ENCODE measurements at regions not wholly inside any gene's neighbourhood (a gene's known extent, or its start where the extent isn't known, plus 50 kb on each side); places are given as distances from the start of the nearest gene placed in this dataset.
A peak's percentile ranks its signal among the peaks of the same experiment; 100 is the strongest.

- WGBS, 2 donors = 51 to 55% methylated on average over 2 of the region's 2 CpGs
- no peak for DNase-seq (ENCODE audit: low spot score in 2 of 2)
- H3K4me3 ChIP-seq (ENCODE audit: low read depth, poor library complexity, severe bottlenecking) = no peak overlapping the region
- intact Hi-C loops (cut with DNase I; ENCODE audit: low total_unique reads) = no loop called here
- TF ChIP-seq, protein P1, sequence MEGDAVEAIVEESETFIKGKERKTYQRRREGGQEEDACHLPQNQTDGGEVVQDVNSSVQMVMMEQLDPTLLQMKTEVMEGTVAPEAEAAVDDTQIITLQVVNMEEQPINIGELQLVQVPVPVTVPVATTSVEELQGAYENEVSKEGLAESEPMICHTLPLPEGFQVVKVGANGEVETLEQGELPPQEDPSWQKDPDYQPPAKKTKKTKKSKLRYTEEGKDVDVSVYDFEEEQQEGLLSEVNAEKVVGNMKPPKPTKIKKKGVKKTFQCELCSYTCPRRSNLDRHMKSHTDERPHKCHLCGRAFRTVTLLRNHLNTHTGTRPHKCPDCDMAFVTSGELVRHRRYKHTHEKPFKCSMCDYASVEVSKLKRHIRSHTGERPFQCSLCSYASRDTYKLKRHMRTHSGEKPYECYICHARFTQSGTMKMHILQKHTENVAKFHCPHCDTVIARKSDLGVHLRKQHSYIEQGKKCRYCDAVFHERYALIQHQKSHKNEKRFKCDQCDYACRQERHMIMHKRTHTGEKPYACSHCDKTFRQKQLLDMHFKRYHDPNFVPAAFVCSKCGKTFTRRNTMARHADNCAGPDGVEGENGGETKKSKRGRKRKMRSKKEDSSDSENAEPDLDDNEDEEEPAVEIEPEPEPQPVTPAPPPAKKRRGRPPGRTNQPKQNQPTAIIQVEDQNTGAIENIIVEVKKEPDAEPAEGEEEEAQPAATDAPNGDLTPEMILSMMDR (IDR thresholded peaks at IDR 0.05) = no peak
- TF ChIP-seq POLR2A (IDR thresholded peaks at IDR 0.05) = no peak
Measured at GRCh38 chr3:175980486-175981090, 1121.5 kb downstream of the NAALADL2 start.

DNA sequence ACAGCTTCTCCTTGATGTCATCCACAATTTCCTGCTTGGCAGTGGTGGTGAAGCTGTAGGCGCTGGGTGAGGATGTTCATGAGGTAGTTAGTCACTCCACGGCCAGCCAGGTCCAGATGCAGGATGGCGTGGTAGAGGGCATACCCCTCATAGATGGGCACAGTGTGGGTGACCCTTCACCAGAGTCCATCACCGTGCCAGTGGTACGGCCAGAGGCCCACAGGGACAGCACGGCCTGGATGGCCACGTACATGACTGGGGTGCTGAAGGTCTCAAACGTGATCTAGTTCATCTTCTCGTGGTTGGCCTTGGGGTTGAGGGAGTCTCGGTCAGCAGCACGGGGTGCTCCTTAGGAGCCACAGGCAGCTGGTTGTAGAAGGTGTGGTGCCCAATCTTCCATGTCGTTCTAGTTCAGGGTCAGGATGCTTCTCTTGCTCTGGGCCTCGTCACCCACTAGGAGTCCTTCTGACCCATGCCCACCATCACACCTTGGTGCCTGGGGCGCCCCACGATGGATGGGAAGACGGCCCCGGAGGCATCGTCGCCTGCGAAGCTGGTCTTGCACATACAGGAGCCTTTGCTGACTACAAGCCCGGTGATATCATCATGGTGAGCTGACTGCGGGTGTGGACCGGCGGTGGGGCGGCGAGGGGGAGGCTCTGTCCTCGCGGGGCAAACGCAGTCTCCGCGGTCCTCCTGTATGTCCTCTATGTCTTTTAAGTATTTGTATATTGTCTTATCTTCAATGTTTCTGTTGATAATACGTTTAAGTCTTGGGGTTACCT lies 1119.0 kb downstream of the NAALADL2 start:
- WGBS, 2 donors = 94 to 98% methylated on average over 32 of the region's 32 CpGs
- peak in 1 of 2 donors; percentile 77 for DNase-seq (ENCODE audit: low spot score in 2 of 2)
- no peak for TF ChIP-seq POLR2A (IDR thresholded peaks at IDR 0.05)
- TF ChIP-seq, protein P1 (IDR thresholded peaks at IDR 0.05) = no peak
- intact Hi-C loops (cut with DNase I; ENCODE audit: low total_unique reads) = no loop called here
- no peak overlapping the region for H3K4me3 ChIP-seq (ENCODE audit: low read depth, poor library complexity, severe bottlenecking)

- no peak for DNase-seq (ENCODE audit: low spot score in 2 of 2)
- no peak for TF ChIP-seq POLR2A (IDR thresholded peaks at IDR 0.05)
- TF ChIP-seq, protein P1 (IDR thresholded peaks at IDR 0.05) = no peak
- H3K4me3 ChIP-seq (ENCODE audit: low read depth, poor library complexity, severe bottlenecking) = no peak overlapping the region
- intact Hi-C loops (cut with DNase I; ENCODE audit: low total_unique reads) = no loop called here
- WGBS, 2 donors = 59 to 60% methylated on average over 3 of the region's 3 CpGs
Measured at GRCh38 chr3:175969456-175969855, 1110.3 kb downstream of the NAALADL2 start.

DNA sequence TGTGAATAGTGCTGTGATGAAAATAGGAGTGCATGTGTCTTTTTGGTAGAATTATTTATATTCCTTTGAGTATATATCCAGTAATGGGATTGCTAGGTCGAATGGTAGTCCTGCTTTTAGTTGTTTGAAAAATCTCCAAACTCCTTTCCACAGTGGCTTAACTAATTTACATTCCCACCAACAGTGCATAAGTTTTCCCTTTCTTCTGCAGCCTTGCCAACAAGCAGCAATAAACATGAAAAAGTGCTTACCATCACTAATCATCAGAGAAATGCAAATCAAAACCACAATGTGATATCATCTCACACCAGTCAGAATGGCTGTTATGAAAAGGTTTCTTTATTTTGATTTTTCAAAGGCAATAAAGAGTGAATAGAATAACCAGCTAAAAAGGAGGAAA lies 1105.9 kb downstream of the NAALADL2 start:
- H3K4me3 ChIP-seq (ENCODE audit: low read depth, poor library complexity, severe bottlenecking) = no peak overlapping the region
- 24 to 27% methylated on average over 1 of the region's 1 CpG for WGBS, 2 donors
- intact Hi-C loops (cut with DNase I; ENCODE audit: low total_unique reads) = no loop called here
- no peak for DNase-seq (ENCODE audit: low spot score in 2 of 2)
- no peak for TF ChIP-seq POLR2A (IDR thresholded peaks at IDR 0.05)
- TF ChIP-seq, protein P1 (IDR thresholded peaks at IDR 0.05) = no peak

DNA sequence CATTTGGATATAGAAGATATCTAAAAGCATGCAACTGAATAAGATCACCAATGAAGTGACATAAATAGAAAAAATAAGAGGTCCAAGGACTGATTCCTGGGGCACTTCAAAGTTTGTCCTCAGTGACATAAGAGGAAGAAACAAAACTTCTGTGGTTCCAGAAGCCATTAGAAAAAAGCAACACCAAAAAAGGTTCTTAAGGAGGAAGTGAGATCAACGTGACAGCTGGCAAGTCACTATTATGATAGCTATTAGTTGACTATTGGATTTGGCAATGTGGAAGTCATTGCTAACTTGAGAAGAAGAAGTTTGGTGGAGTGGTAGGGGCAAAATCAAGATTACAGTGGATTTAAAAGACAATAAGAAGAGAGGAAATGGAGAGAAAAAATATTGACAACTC lies 1098.3 kb downstream of the NAALADL2 start:
- TF ChIP-seq, protein P1 (IDR thresholded peaks at IDR 0.05) = no peak
- no peak for TF ChIP-seq POLR2A (IDR thresholded peaks at IDR 0.05)
- DNase-seq (ENCODE audit: low spot score in 2 of 2) = no peak
- 55 to 57% methylated on average over 1 of the region's 1 CpG for WGBS, 2 donors
- no peak overlapping the region for H3K4me3 ChIP-seq (ENCODE audit: low read depth, poor library complexity, severe bottlenecking)
- intact Hi-C loops (cut with DNase I; ENCODE audit: low total_unique reads) = no loop called here

Measured in lower leg skin (tissue), 4 donors.